GM12872 (cell line): ENCODE measurements at regions not wholly inside any gene's neighbourhood (a gene's known extent, or its start where the extent isn't known, plus 50 kb on each side); places are given as distances from the start of the nearest gene placed in this dataset.

Experiments
- CTCF ChIP-seq: IDR thresholded peaks from 3 replicates; pipeline ENCODE4 v1.5.1; 2011; ENCODE audit warnings: low read depth, mild to moderate bottlenecking, low read length, moderate library complexity; ENCODE audit not compliant: insufficient read depth

- no peak for TF ChIP-seq CTCF
Measured at GRCh38 chr10:20486791-20487190, 410.3 kb downstream of the NEBL start.

GRCh38 chr10:20485554-20485953, 411.6 kb downstream of the NEBL start:
- no peak for TF ChIP-seq CTCF

GRCh38 chr10:20481054-20481453, 416.1 kb downstream of the NEBL start:
- TF ChIP-seq CTCF = no peak

- no peak for TF ChIP-seq CTCF
Measured at GRCh38 chr10:20474064-20474463, 423.0 kb downstream of the NEBL start.

GRCh38 chr10:20473023-20473760, 423.9 kb downstream of the NEBL start:
- TF ChIP-seq CTCF = no peak

- TF ChIP-seq CTCF = no peak
Measured at GRCh38 chr10:20466731-20467130, 430.4 kb downstream of the NEBL start.

- TF ChIP-seq CTCF = no peak
Measured at GRCh38 chr10:20457649-20458048, 439.5 kb downstream of the NEBL start.
